ENCODE measurements at regions not wholly inside any gene's neighbourhood (a gene's known extent, or its start where the extent isn't known, plus 50 kb on each side); places are given as distances from the start of the nearest gene placed in this dataset.
"Not testable (repeated sequence)": the region's sequence is repeated elsewhere in the genome, so short reads cannot be mapped to it uniquely, and the experiment has no call there.

DNA sequence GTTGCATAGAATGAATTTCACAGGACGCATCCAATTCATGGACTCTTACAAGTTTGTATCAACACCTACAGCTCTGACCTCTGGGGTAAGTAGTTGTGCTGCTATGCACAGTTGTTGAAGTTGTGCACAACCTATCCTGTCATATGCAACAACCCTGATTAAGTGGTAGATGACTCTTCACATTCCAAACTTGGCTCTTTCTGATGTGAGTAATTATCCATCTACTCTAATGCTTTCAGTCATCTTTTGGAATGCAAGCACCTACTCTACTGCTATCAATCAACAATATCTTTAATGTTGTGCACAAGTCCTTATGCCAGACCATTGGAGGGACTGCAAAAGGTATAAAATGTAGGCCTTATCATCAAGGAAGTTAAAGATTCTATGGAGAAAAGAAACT lies 921.4 kb downstream of the MCTP2 start (continued):
- no peak for TF ChIP-seq TAF1 (IDR thresholded peaks at IDR 0.05; ENCODE audit: low read depth, low read length)
- TF ChIP-seq BACH1 (IDR thresholded peaks at IDR 0.05; ENCODE audit: low read length), result no peak
- TF ChIP-seq SAP30 (IDR thresholded peaks at IDR 0.05; ENCODE audit: insufficient read depth, insufficient replicate concordance, low read length), result no peak
- no peak for TF ChIP-seq EP300 (IDR thresholded peaks at IDR 0.05; ENCODE audit: borderline replicate concordance in 1 of 2, low read depth in 2 of 2, low read length in 2 of 2)
- no peak for TF ChIP-seq JUN (IDR thresholded peaks at IDR 0.05; ENCODE audit: low read depth, low read length)
- no peak for TF ChIP-seq ATF3 (IDR thresholded peaks at IDR 0.05; ENCODE audit: insufficient read depth, low read depth, low read length)

DNA sequence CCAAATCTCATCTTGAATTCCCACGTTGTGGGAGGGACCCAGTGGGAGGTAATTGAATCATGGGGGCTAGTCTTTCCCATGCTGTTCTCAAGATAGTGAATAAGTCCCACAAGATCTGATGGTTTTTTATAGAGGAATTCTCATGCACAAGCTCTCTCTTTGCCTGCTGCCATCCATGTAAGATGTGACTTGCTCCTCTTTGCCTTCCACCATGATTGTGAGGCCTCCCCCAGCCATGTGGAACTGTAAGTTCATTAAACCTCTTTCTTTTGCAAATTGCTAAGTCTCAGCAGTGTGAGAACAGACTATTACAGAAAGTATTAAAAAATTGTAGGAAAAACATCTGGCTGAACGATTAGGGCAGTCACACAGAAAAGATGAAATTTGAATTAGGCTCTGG lies 921.8 kb downstream of the MCTP2 start:
- H3K18ac ChIP-seq (ENCODE audit: extremely low read depth, low read length), result not testable (repeated sequence)

More for the DNA sequence above, 921.8 kb downstream of the MCTP2 start:
- H2AK5ac ChIP-seq (ENCODE audit: low read depth, low read length); DNase-seq (ENCODE audit: low read depth in 1 of 2, low spot score in 2 of 2); H3K23me2 ChIP-seq (ENCODE audit: low read depth, low read length); H3K27ac ChIP-seq (ENCODE audit: low read depth, low read length); H2AFZ ChIP-seq (ENCODE audit: low read length); H2BK120ac ChIP-seq (replicated peaks; ENCODE audit: low read depth, low read length); H3K36me3 ChIP-seq (ENCODE audit: control insufficient read depth in 2 of 4, insufficient read depth in 4 of 4, low read length in 3 of 4); FAIRE-seq; H3K79me1 ChIP-seq (ENCODE audit: low read depth, low read length); H4K91ac ChIP-seq (replicated peaks; ENCODE audit: insufficient read length, low read length); H4K5ac ChIP-seq (ENCODE audit: insufficient read length, low read depth, low read length); H3K4ac ChIP-seq (replicated peaks; ENCODE audit: insufficient read length, low read depth, low read length); H3K9me3 ChIP-seq (ENCODE audit: insufficient read depth in 2 of 2, low read depth in 1 of 2, low read length in 1 of 2); POLR2A ChIA-PET (ENCODE audit: partially characterized antibody); H3K14ac ChIP-seq (ENCODE audit: insufficient read length); H2BK12ac ChIP-seq (ENCODE audit: low read depth, low read length); H3K9ac ChIP-seq (replicated peaks in 1 of 4; ENCODE audit: extremely low read depth in 1 of 4, low read depth in 3 of 4, low read length in 3 of 4); H3K4me3 ChIP-seq (ENCODE audit: extremely low read depth in 1 of 4, insufficient read depth in 2 of 4, low read depth in 3 of 4, low read length in 4 of 4); CTCF ChIA-PET (ENCODE audit: partially characterized antibody); H4K8ac ChIP-seq (ENCODE audit: extremely low read depth, insufficient read depth, low read length); H3K23ac ChIP-seq (ENCODE audit: insufficient read length); H3K27me3 ChIP-seq (replicated peaks in 1 of 4; ENCODE audit: control insufficient read depth in 3 of 4, extremely low read depth in 1 of 4, insufficient read depth in 3 of 4, low read length in 3 of 4); H3K4me2 ChIP-seq (ENCODE audit: insufficient read depth in 1 of 2, low read depth in 2 of 2, low read length in 2 of 2); H3K56ac ChIP-seq (replicated peaks; ENCODE audit: insufficient read length, low read depth, low read length); H2BK5ac ChIP-seq (ENCODE audit: low read depth, low read length); H3K79me2 ChIP-seq (ENCODE audit: control insufficient read depth in 1 of 2, insufficient read depth in 2 of 2, low read length in 2 of 2); H4K20me1 ChIP-seq (replicated peaks in 1 of 2; ENCODE audit: control insufficient read depth in 1 of 2, insufficient read depth in 2 of 2, low read length in 2 of 2); H2BK15ac ChIP-seq (ENCODE audit: low read length); H3K4me1 ChIP-seq (replicated peaks in 1 of 4; ENCODE audit: control insufficient read depth in 3 of 4, insufficient read depth in 4 of 4, low read length in 3 of 4); H2BK20ac ChIP-seq (ENCODE audit: low read length): not testable (repeated sequence)
- 92% methylated on average over 2 of the region's 2 CpGs; no CpG with 5 or more reads in 1 of the 2 experiments for WGBS, 2 experiments (ENCODE audit: extremely low coverage in 1 of 2, insufficient coverage in 1 of 2, insufficient read length in 1 of 2, insufficient replicate concordance in 2 of 2, low coverage in 1 of 2, low lambda C conversion rate in 2 of 2, missing lambda C conversion rate in 1 of 2)

All from H1 (cell line).